ENCODE measurements at regions not wholly inside any gene's neighbourhood (a gene's known extent, or its start where the extent isn't known, plus 50 kb on each side); places are given as distances from the start of the nearest gene placed in this dataset.
"Not testable (repeated sequence)": the region's sequence is repeated elsewhere in the genome, so short reads cannot be mapped to it uniquely, and the experiment has no call there.

GRCh38 chr3:125683067-125683829 is 88.0 kb upstream of the OSBPL11 start:
- CTCF ChIA-PET, result no interaction called here
- DNase-seq, result no peak
- H3K4me1 Mint-ChIP-seq, result no peaks in the 10 kb centered on the region

GRCh38 chr3:125684199-125684598 is 88.9 kb upstream of the OSBPL11 start:
- H3K4me3 Mint-ChIP-seq, result no peak overlapping the region
- no peaks in the 10 kb centered on the region for H3K36me3 Mint-ChIP-seq
- CTCF ChIA-PET, result no interaction called here

More at GRCh38 chr3:125683067-125683829, 88.0 kb upstream of the OSBPL11 start:
- Mint-ChIP-seq H3K9me3 (no peaks in the 10 kb centered on the region), H3K27ac (no peak overlapping the region), H3K4me3 (no peak overlapping the region), H3K36me3 (no peaks in the 10 kb centered on the region), H3K27me3 (peaks cover 17% of the 10 kb centered on the region)

GRCh38 chr3:125685741-125686140 is 90.4 kb upstream of the OSBPL11 start:
- CTCF ChIA-PET, DNase-seq, H3K9me3 Mint-ChIP-seq, H3K4me3 Mint-ChIP-seq, H3K4me1 Mint-ChIP-seq, H3K36me3 Mint-ChIP-seq, H3K27ac Mint-ChIP-seq: not testable (repeated sequence)
- H3K27me3 Mint-ChIP-seq, result peaks cover 17% of the 10 kb centered on the region

More at GRCh38 chr3:125684199-125684598, 88.9 kb upstream of the OSBPL11 start:
- H3K27me3 Mint-ChIP-seq, result peaks cover 17% of the 10 kb centered on the region
- DNase-seq, result no peak
- no peak overlapping the region for H3K27ac Mint-ChIP-seq
- no peaks in the 10 kb centered on the region for H3K9me3 Mint-ChIP-seq
- H3K4me1 Mint-ChIP-seq, result no peaks in the 10 kb centered on the region

GRCh38 chr3:125692361-125692760 is 97.1 kb upstream of the OSBPL11 start:
- Mint-ChIP-seq H3K36me3 (no peaks in the 10 kb centered on the region), H3K9me3 (no peaks in the 10 kb centered on the region)
- CTCF ChIA-PET, result no interaction called here

GRCh38 chr3:125693887-125694286 is 98.6 kb upstream of the OSBPL11 start:
- Mint-ChIP-seq H3K4me3 (no peak overlapping the region), H3K36me3 (no peaks in the 10 kb centered on the region), H3K27me3 (no peaks in the 10 kb centered on the region), H3K4me1 (no peaks in the 10 kb centered on the region), H3K9me3 (no peaks in the 10 kb centered on the region), H3K27ac (no peak overlapping the region)
- no peak for DNase-seq
- CTCF ChIA-PET, result no interaction called here

More at GRCh38 chr3:125692361-125692760, 97.1 kb upstream of the OSBPL11 start:
- Mint-ChIP-seq H3K4me3 (no peak overlapping the region), H3K4me1 (no peaks in the 10 kb centered on the region), H3K27ac (no peak overlapping the region), H3K27me3 (no peaks in the 10 kb centered on the region)
- no peak for DNase-seq

GRCh38 chr3:125694761-125695294 is 99.5 kb upstream of the OSBPL11 start:
- H3K4me1 Mint-ChIP-seq, result no peaks in the 10 kb centered on the region
- CTCF ChIA-PET, result no interaction called here
- H3K27ac Mint-ChIP-seq, result no peak overlapping the region
- no peaks in the 10 kb centered on the region for H3K36me3 Mint-ChIP-seq
- no peaks in the 10 kb centered on the region for H3K27me3 Mint-ChIP-seq
- no peak for DNase-seq
- no peak overlapping the region for H3K4me3 Mint-ChIP-seq
- H3K9me3 Mint-ChIP-seq, result no peaks in the 10 kb centered on the region

- no peaks in the 10 kb centered on the region for H3K9me3 Mint-ChIP-seq
- DNase-seq, result no peak
- no peak overlapping the region for H3K27ac Mint-ChIP-seq
- H3K4me3 Mint-ChIP-seq, result no peak overlapping the region
- CTCF ChIA-PET, result no interaction called here
- no peaks in the 10 kb centered on the region for H3K36me3 Mint-ChIP-seq
- H3K4me1 Mint-ChIP-seq, result no peaks in the 10 kb centered on the region
- no peaks in the 10 kb centered on the region for H3K27me3 Mint-ChIP-seq
Measured at GRCh38 chr3:125695688-125696087, 100.4 kb upstream of the OSBPL11 start.

GRCh38 chr3:125697126-125697525 is 101.8 kb upstream of the OSBPL11 start:
- H3K4me3 Mint-ChIP-seq, H3K9me3 Mint-ChIP-seq, H3K27ac Mint-ChIP-seq, H3K36me3 Mint-ChIP-seq, H3K4me1 Mint-ChIP-seq, CTCF ChIA-PET, H3K27me3 Mint-ChIP-seq, DNase-seq: not testable (repeated sequence)

- H3K27ac Mint-ChIP-seq, H3K9me3 Mint-ChIP-seq, CTCF ChIA-PET, H3K4me1 Mint-ChIP-seq, H3K27me3 Mint-ChIP-seq, H3K36me3 Mint-ChIP-seq, DNase-seq, H3K4me3 Mint-ChIP-seq: not testable (repeated sequence)
Measured at GRCh38 chr3:125697979-125698640, 102.8 kb upstream of the OSBPL11 start.

GRCh38 chr3:125715651-125716050 is 120.4 kb upstream of the OSBPL11 start:
- Mint-ChIP-seq H3K9me3 (no peaks in the 10 kb centered on the region), H3K4me1 (no peaks in the 10 kb centered on the region), H3K27me3 (no peaks in the 10 kb centered on the region), H3K4me3 (no peak overlapping the region), H3K36me3 (no peaks in the 10 kb centered on the region), H3K27ac (no peak overlapping the region)
- CTCF ChIA-PET, result no interaction called here
- no peak for DNase-seq

GRCh38 chr3:125732151-125732550 is 136.9 kb upstream of the OSBPL11 start:
- DNase-seq, H3K27me3 Mint-ChIP-seq, H3K9me3 Mint-ChIP-seq, H3K36me3 Mint-ChIP-seq, H3K27ac Mint-ChIP-seq, H3K4me1 Mint-ChIP-seq, CTCF ChIA-PET, H3K4me3 Mint-ChIP-seq: not testable (repeated sequence)

GRCh38 chr3:125741991-125742718 is 146.9 kb upstream of the OSBPL11 start:
- H3K4me1 Mint-ChIP-seq, H3K27me3 Mint-ChIP-seq, H3K4me3 Mint-ChIP-seq, DNase-seq, H3K36me3 Mint-ChIP-seq, CTCF ChIA-PET, H3K27ac Mint-ChIP-seq, H3K9me3 Mint-ChIP-seq: not testable (repeated sequence)

GRCh38 chr3:125742845-125743244 is 147.5 kb upstream of the OSBPL11 start:
- H3K4me3 Mint-ChIP-seq, H3K27ac Mint-ChIP-seq, H3K9me3 Mint-ChIP-seq, CTCF ChIA-PET, H3K4me1 Mint-ChIP-seq, H3K36me3 Mint-ChIP-seq, H3K27me3 Mint-ChIP-seq: not testable (repeated sequence)
- peak; percentile 46 for DNase-seq

- not testable (repeated sequence) for H3K4me1 Mint-ChIP-seq, H3K27ac Mint-ChIP-seq, H3K27me3 Mint-ChIP-seq, H3K9me3 Mint-ChIP-seq, H3K36me3 Mint-ChIP-seq, H3K4me3 Mint-ChIP-seq, DNase-seq
- CTCF ChIA-PET, result interaction anchor here (1.3 kb wide), 1 partner anchor 9 kb away, joined by 3 read pairs; no protein-coding TSS in a partner anchor
Measured at GRCh38 chr3:125757050-125757449, 161.8 kb upstream of the OSBPL11 start.
